Psoas muscle (tissue), 7 donors: ENCODE measurements at regions not wholly inside any gene's neighbourhood (a gene's known extent, or its start where the extent isn't known, plus 50 kb on each side); places are given as distances from the start of the nearest gene placed in this dataset.
A peak's percentile ranks its signal among the peaks of the same experiment; 100 is the strongest.
"Not testable (repeated sequence)": the region's sequence is repeated elsewhere in the genome, so short reads cannot be mapped to it uniquely, and the experiment has no call there.

ENCODE experiments used
- ATAC-seq, 4 donors: fragments of 200-7000 bp; cut with Tn5 transposase; one replicate each; pipeline ENCODE4 v1.9.1; 2020; ENCODE audit warnings: moderate library complexity in 3 of 4, mild to moderate bottlenecking in 2 of 4
- DNase-seq, 2 donors: peaks; one replicate each; pipeline ENCODE4 v3.0.0-alpha.2; 2020
- H3K27ac ChIP-seq: fragments of 200-600 bp; one replicate; pipeline ENCODE4 v1.8.0; 2022
- H3K27me3 ChIP-seq, 3 donors: fragments of 200-600 bp in 1 of 3; one replicate each; pipeline versions ENCODE4 v1.6.1 to v1.8.0; 2013 to 2022; ENCODE audit warnings: low read length in 2 of 3, mild to moderate bottlenecking in 2 of 3, moderate library complexity in 1 of 3; ENCODE audit not compliant: insufficient read depth in 3 of 3
- H3K36me3 ChIP-seq, 2 donors: fragments of 200-600 bp in 1 of 2; one replicate each; pipeline versions ENCODE4 v1.6.1 to v1.8.0; 2013 to 2022; ENCODE audit warnings: low read depth in 1 of 2, mild to moderate bottlenecking in 1 of 2, moderate library complexity in 1 of 2; ENCODE audit not compliant: insufficient read depth in 1 of 2
- H3K4me1 ChIP-seq: fragments of 200-600 bp; one replicate; pipeline ENCODE4 v1.8.0; 2022
- H3K4me3 ChIP-seq: fragments of 200-600 bp; one replicate; pipeline ENCODE4 v1.8.0; 2022; ENCODE audit warnings: mild to moderate bottlenecking
- H3K9me3 ChIP-seq: fragments of 200-600 bp; one replicate; pipeline ENCODE4 v1.8.0; 2022
- WGBS, 3 donors: extraction: QIAGEN DNeasy Blood & Tissue Kit; methylation state at CpG; one replicate each; pipeline versions ENCODE4 v1.1.6 to v1.1.7; 2013; 5-methylcytosine and 5-hydroxymethylcytosine counted together
- intact Hi-C, 2 donors: fragments of 100-400 bp; cut with DNase I; formaldehyde crosslinking; loops; one replicate each; pipeline versions ENCODE4 v1.11.0 to v1.14.2; 2022
- TF ChIP-seq, protein P1 (sequence below): fragments of 200-600 bp; IDR thresholded peaks from one replicate; pipeline ENCODE4 v1.8.0; 2022; ENCODE audit warnings: antibody characterized with exemption
- donor health status: healthy with polysubstance abuse.
- donor health status: DM: no; HTN: no; CAD: no; lungs with moderate emphysema.
- donor health status: Bipolar disorder and iron deficiency.
- donor health status: healthy.
- donor health status: DM: yes; HTN: yes; CAD: no.
- donor health status: DM: no; HTN: no; CAD: no.
- donor health status: DM: yes; HTN: yes; CAD: no.

DNA sequence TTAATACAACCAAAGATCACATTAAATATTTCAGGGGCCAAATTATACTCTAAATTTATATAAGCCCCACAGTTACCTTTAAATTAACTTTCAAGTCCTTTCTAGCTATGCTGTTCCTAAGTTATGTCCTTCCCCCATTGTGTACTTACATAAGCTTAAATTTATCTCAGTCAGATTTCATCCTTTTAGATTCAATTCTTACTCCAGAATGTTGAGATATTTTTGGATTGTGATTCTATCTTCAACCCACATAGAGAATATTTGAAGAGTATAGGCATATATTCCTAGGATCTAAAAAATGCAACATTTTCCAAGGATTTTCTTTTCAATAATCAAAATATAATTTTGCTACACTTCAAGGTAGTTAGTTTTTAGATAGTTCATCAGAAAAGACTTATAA lies 242.8 kb downstream of the KCNE4 start:
- DNase-seq (no peak), ATAC-seq (no peak)
- TF ChIP-seq, protein P1, sequence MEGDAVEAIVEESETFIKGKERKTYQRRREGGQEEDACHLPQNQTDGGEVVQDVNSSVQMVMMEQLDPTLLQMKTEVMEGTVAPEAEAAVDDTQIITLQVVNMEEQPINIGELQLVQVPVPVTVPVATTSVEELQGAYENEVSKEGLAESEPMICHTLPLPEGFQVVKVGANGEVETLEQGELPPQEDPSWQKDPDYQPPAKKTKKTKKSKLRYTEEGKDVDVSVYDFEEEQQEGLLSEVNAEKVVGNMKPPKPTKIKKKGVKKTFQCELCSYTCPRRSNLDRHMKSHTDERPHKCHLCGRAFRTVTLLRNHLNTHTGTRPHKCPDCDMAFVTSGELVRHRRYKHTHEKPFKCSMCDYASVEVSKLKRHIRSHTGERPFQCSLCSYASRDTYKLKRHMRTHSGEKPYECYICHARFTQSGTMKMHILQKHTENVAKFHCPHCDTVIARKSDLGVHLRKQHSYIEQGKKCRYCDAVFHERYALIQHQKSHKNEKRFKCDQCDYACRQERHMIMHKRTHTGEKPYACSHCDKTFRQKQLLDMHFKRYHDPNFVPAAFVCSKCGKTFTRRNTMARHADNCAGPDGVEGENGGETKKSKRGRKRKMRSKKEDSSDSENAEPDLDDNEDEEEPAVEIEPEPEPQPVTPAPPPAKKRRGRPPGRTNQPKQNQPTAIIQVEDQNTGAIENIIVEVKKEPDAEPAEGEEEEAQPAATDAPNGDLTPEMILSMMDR = no peak
- Histone ChIP-seq H3K27ac (no peak overlapping the region), H3K4me1 (no peaks in the 10 kb centered on the region), H3K27me3 (no peaks in the 10 kb centered on the region), H3K4me3 (no peak overlapping the region), H3K36me3 (no peaks in the 10 kb centered on the region), H3K9me3 (no peaks in the 10 kb centered on the region)
- intact Hi-C loops = no loop called here

GRCh38 chr2:223297788-223298187 lies 245.8 kb downstream of the KCNE4 start:
- ATAC-seq (no peak), DNase-seq (no peak)
- no peaks in the 10 kb centered on the region for H3K36me3 ChIP-seq
- H3K4me3 ChIP-seq = no peak overlapping the region
- no peak overlapping the region for H3K27ac ChIP-seq
- H3K9me3 ChIP-seq = no peaks in the 10 kb centered on the region
- H3K27me3 ChIP-seq = no peaks in the 10 kb centered on the region
- TF ChIP-seq, protein P1 = no peak
- intact Hi-C loops = no loop called here
- H3K4me1 ChIP-seq = no peaks in the 10 kb centered on the region

GRCh38 chr2:223298329-223298728 lies 246.3 kb downstream of the KCNE4 start:
- H3K4me3 ChIP-seq, ATAC-seq, DNase-seq, H3K4me1 ChIP-seq, H3K9me3 ChIP-seq, H3K27me3 ChIP-seq, intact Hi-C loops, H3K27ac ChIP-seq, H3K36me3 ChIP-seq: not testable (repeated sequence)
- WGBS, 3 donors = 42 to 55% (median 50%) methylated on average over 4 of the region's 4 CpGs

- 85 to 90% (median 88%) methylated on average over 4 of the region's 4 CpGs for WGBS, 3 donors
- no peak for DNase-seq
- no peak for ATAC-seq
- no peak overlapping the region for H3K4me3 ChIP-seq
- TF ChIP-seq, protein P1 = no peak
- H3K36me3 ChIP-seq = no peaks in the 10 kb centered on the region
- no peak overlapping the region for H3K27ac ChIP-seq
- no peaks in the 10 kb centered on the region for H3K27me3 ChIP-seq
- H3K9me3 ChIP-seq = no peaks in the 10 kb centered on the region
- no peaks in the 10 kb centered on the region for H3K4me1 ChIP-seq
- intact Hi-C loops = no loop called here
Observed at GRCh38 chr2:223300326-223300725, 248.3 kb downstream of the KCNE4 start.

- TF ChIP-seq, protein P1 = peak; percentile 6
- intact Hi-C loops = no loop called here
- DNase-seq (no peak), ATAC-seq (no peak)
- WGBS, 3 donors = 71 to 78% (median 73%) methylated on average over 3 of the region's 3 CpGs
- Histone ChIP-seq H3K4me3 (no peak overlapping the region), H3K4me1 (no peaks in the 10 kb centered on the region), H3K27me3 (no peaks in the 10 kb centered on the region), H3K36me3 (no peaks in the 10 kb centered on the region), H3K27ac (no peak overlapping the region), H3K9me3 (no peaks in the 10 kb centered on the region)
Observed at GRCh38 chr2:223306371-223306770, 254.4 kb downstream of the KCNE4 start.
